DOHH2 (cell line): ENCODE measurements at regions not wholly inside any gene's neighbourhood (a gene's known extent, or its start where the extent isn't known, plus 50 kb on each side); places are given as distances from the start of the nearest gene placed in this dataset.

Experiments used
- CTCF ChIP-seq: fragments of 200-600 bp; sonication (generic); IDR thresholded peaks from one replicate; pipeline ENCODE4 v1.5.1; 2014; ENCODE audit warnings: antibody characterized with exemption, mild to moderate bottlenecking, low read depth, low read length; ENCODE audit not compliant: poor library complexity, severe bottlenecking
- EZH2phosphoT487 ChIP-seq: fragments of 200-600 bp; sonication (generic); IDR thresholded peaks from 2 replicates; pipeline ENCODE4 v1.6.1; 2017; ENCODE audit warnings: borderline replicate concordance, mild to moderate bottlenecking, antibody characterized with exemption, low read length, moderate library complexity, mixed read lengths

GRCh38 chr4:133059117-133059516, 90.0 kb upstream of the PCDH10 start:
- TF ChIP-seq CTCF: no peak
- TF ChIP-seq EZH2phosphoT487: no peak
